Heart left ventricle (tissue), 13 donors: ENCODE measurements at regions not wholly inside any gene's neighbourhood (a gene's known extent, or its start where the extent isn't known, plus 50 kb on each side); places are given as distances from the start of the nearest gene placed in this dataset.

Source experiments
- POLR2A ChIP-seq, 2 donors: fragments of 450-650 bp; IDR thresholded peaks; one replicate each; pipeline ENCODE4 v1.6.1; 2017; ENCODE audit warnings: antibody characterized with exemption in 2 of 2, mild to moderate bottlenecking in 2 of 2, moderate library complexity in 2 of 2
- TF ChIP-seq, protein P1 (sequence below), 12 donors: fragments of 200-600 bp; sonication (generic) in 4 of 12; IDR thresholded peaks; one replicate each; pipeline versions ENCODE4 v1.5.0 to v1.8.0; 2018 to 2022; ENCODE audit warnings: antibody characterized with exemption in 12 of 12, mild to moderate bottlenecking in 5 of 12
- donor health status: ischemic (EF 13 %, LVEDD 7.1; RV severe dilation, severe dysfunction).
- donor health status: DM: no; HTN: yes; CAD: no.
- donor health status: DM: no; HTN: no; CAD: no.
- donor health status: ischemic (EF 25% LVEDD 6.9; RV normal size, moderate dysfunction).
- donor health status: ischemic (EF 25% LVEDD 5.7; RV mildly dilated, moderate dysfunction).
- donor health status: ischemic (EF 35%, LVEDD 5.7; RV mildly dilated, moderate dysfunction).
- donor health status: nonischemic (EF 11% LVEDD 7.7; RV severe dilation, severe dysfunction).
- donor health status: DM: yes; HTN: yes; CAD: no.
- donor health status: PGD.
- donor health status: ischemic (EF 29% LVEDD 5.4; RV normal size, mild dysfunction).
- donor health status: nonischemic (EF 23%, LVEDD 6.1; RV moderate dilation, normal function).

DNA sequence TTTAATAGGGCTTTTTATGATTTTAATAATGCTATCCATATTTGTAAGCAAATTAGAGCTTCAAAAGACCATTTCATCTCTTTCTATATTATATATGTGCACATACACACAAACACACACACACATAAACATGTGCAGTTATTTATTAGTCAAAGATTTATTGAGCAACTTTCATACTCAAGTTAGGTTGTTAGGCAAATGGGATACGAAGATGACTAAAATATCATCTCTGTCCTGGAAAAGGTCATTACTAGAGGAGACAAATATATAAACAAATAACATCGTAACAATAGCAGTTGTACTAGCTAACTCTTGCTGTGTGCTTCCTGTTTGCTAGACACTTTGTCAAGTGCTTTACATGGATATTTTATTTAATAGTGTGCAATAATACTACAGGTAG is 307.9 kb downstream of the SNX13 start:
- TF ChIP-seq, protein P1, sequence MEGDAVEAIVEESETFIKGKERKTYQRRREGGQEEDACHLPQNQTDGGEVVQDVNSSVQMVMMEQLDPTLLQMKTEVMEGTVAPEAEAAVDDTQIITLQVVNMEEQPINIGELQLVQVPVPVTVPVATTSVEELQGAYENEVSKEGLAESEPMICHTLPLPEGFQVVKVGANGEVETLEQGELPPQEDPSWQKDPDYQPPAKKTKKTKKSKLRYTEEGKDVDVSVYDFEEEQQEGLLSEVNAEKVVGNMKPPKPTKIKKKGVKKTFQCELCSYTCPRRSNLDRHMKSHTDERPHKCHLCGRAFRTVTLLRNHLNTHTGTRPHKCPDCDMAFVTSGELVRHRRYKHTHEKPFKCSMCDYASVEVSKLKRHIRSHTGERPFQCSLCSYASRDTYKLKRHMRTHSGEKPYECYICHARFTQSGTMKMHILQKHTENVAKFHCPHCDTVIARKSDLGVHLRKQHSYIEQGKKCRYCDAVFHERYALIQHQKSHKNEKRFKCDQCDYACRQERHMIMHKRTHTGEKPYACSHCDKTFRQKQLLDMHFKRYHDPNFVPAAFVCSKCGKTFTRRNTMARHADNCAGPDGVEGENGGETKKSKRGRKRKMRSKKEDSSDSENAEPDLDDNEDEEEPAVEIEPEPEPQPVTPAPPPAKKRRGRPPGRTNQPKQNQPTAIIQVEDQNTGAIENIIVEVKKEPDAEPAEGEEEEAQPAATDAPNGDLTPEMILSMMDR (IDR thresholded peaks at IDR 0.05): no peak
- no peak for TF ChIP-seq POLR2A (IDR thresholded peaks at IDR 0.05)
